Right atrium auricular region (tissue), 2 donors: ENCODE measurements at regions not wholly inside any gene's neighbourhood (a gene's known extent, or its start where the extent isn't known, plus 50 kb on each side); places are given as distances from the start of the nearest gene placed in this dataset.

Source experiments
- DNase-seq: peaks from one replicate; pipeline ENCODE4 v3.0.0-alpha.2; 2019; ENCODE audit warnings: low spot score
- H3K27ac ChIP-seq, 2 donors: fragments of 200-600 bp; sonication (generic); 1 replicate in 1 of 2; 2 replicates in 1 of 2; pipeline ENCODE4 v1.5.1; 2016 to 2019
- H3K27me3 ChIP-seq, 2 donors: fragments of 200-600 bp; sonication (generic); one replicate each; pipeline versions ENCODE4 v1.5.1 to v1.6.0; 2017 to 2019
- H3K36me3 ChIP-seq: fragments of 200-600 bp; sonication (generic); one replicate; pipeline ENCODE4 v1.5.1; 2016
- H3K4me1 ChIP-seq, 2 donors: fragments of 200-600 bp; sonication (generic); one replicate each; pipeline versions ENCODE4 v1.5.1 to v1.6.0; 2017 to 2019
- H3K4me3 ChIP-seq, 2 donors: fragments of 200-600 bp; sonication (generic); 1 replicate in 1 of 2; 2 replicates in 1 of 2; pipeline ENCODE4 v1.5.1; 2017 to 2019; ENCODE audit warnings: mild to moderate bottlenecking in 1 of 2, moderate library complexity in 1 of 2
- H3K9me3 ChIP-seq, 2 donors: fragments of 200-600 bp; sonication (generic); one replicate each; pipeline ENCODE4 v1.5.1; 2019
- TF ChIP-seq, protein P1 (sequence below), 2 donors: fragments of 200-600 bp; sonication (generic); IDR thresholded peaks; one replicate each; pipeline ENCODE4 v1.5.1; 2019; ENCODE audit warnings: antibody characterized with exemption in 2 of 2

DNA sequence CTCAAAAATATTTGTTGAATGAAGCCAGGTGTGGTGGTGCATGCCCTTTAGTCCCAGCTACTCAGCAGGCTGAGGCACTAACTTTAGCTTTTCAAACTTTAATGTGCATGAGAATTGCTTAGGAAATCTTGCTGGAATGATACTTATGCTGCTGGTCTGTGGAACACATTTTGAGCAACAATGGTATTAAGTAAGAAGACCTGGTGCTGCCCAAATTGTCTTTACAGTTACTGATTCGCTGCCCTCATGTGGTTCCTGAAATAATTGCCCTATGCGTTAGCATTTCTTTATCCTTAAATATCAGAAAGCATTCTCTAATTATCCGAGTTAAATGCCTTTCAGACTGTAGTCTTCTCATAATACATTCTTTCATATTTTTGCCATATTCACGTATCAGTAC is 76.0 kb upstream of the SESTD1 start:
- Histone ChIP-seq H3K4me1 (peaks cover 0 to 6% of the 10 kb centered on the region in 2 donors), H3K36me3 (no peaks in the 10 kb centered on the region), H3K27me3 (no peaks in the 10 kb centered on the region), H3K4me3 (no peak overlapping the region), H3K27ac (no peak overlapping the region), H3K9me3 (no peaks in the 10 kb centered on the region)
- DNase-seq = no peak
- TF ChIP-seq, protein P1, sequence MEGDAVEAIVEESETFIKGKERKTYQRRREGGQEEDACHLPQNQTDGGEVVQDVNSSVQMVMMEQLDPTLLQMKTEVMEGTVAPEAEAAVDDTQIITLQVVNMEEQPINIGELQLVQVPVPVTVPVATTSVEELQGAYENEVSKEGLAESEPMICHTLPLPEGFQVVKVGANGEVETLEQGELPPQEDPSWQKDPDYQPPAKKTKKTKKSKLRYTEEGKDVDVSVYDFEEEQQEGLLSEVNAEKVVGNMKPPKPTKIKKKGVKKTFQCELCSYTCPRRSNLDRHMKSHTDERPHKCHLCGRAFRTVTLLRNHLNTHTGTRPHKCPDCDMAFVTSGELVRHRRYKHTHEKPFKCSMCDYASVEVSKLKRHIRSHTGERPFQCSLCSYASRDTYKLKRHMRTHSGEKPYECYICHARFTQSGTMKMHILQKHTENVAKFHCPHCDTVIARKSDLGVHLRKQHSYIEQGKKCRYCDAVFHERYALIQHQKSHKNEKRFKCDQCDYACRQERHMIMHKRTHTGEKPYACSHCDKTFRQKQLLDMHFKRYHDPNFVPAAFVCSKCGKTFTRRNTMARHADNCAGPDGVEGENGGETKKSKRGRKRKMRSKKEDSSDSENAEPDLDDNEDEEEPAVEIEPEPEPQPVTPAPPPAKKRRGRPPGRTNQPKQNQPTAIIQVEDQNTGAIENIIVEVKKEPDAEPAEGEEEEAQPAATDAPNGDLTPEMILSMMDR (IDR thresholded peaks at IDR 0.05) = peak in 1 of 2 donors; percentile 49

DNA sequence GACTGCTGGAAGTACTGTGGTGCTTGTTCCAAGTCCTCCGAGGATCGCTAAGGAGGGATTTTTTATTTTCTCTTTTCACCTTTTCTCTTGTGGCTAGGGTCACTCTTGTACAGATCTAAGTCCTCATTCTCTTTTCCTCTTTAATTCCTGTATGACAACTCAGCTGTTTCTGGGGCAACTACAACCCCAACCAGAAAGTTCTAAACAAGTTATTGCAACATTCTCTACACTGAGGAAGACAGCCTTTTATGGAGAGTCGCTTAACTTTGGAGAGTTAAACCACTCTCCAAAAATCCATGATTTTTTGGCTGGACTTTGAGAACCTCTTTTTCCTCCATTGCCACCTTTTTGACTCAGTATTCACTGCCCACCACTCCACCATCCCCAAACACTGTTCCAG is 74.0 kb upstream of the SESTD1 start:
- no peaks in the 10 kb centered on the region for H3K27me3 ChIP-seq
- H3K36me3 ChIP-seq = no peaks in the 10 kb centered on the region
- H3K9me3 ChIP-seq = no peaks in the 10 kb centered on the region
- no peak overlapping the region for H3K4me3 ChIP-seq
- no peaks in the 10 kb centered on the region for H3K4me1 ChIP-seq
- no peak for DNase-seq
- TF ChIP-seq, protein P1 (IDR thresholded peaks at IDR 0.05) = no peak
- peak overlapping the region in 1 of 2 donors; percentile 61 for H3K27ac ChIP-seq

DNA sequence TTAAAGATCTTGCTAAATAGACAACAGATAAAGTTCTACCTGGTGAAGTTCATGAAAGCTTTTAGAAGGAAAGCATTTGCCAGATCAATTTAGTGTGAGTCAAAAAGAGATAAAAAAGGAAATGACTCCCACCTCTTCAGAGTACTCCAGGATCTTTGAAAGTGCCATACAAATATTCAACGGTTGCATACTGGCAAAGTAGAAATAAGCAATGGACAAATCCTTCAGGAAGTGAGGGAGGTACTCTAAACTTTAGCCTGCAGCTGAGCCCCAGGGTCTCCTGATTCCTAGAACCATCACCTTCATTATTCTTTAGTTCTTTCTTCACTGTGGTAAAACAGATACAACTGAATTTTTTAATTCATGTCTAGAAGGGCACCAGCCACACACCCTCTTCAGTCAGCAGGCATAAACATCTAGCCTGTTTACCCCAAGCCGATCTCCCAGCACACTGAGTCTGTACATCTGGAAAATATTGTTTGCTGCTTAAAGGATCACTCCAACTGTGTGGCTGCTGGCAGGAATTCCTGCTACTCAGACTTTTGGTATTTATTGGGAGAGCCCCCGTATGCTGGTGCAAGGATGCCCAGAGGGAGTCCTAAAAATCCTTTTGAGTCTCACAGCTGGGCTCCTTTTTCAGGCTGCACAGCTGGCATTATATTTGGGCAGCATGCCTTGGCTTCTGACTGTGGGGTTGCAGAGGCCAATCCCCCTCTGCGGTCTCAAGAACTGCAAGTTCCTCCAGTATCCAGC is 72.3 kb upstream of the SESTD1 start:
- Histone ChIP-seq H3K4me1 (no peaks in the 10 kb centered on the region), H3K27ac (no peak overlapping the region), H3K9me3 (no peaks in the 10 kb centered on the region), H3K4me3 (no peak overlapping the region), H3K36me3 (no peaks in the 10 kb centered on the region), H3K27me3 (no peaks in the 10 kb centered on the region)
- TF ChIP-seq, protein P1 (IDR thresholded peaks at IDR 0.05) = no peak
- DNase-seq = no peak

DNA sequence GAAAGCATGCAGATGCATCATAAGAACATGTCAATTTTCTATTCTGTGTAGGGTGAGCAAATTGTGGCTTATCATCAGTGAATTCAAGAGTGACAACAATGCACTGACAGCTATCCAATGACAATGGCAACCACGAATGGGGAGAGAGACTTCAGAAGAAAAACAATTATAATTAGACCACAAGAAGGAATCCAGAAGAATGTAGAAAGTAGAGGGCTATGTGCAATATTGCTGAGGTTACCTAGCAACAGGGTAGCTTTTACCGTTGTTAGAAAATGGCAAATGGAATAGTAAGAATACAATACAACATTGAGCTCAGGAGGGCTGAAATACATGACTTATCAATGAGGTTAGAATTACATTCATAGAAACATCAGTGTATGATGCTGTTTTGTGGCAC is 71.1 kb upstream of the SESTD1 start:
- TF ChIP-seq, protein P1 (IDR thresholded peaks at IDR 0.05) = no peak
- Histone ChIP-seq H3K9me3 (no peaks in the 10 kb centered on the region), H3K27ac (no peak overlapping the region), H3K27me3 (no peaks in the 10 kb centered on the region), H3K36me3 (no peaks in the 10 kb centered on the region), H3K4me1 (no peaks in the 10 kb centered on the region), H3K4me3 (no peak overlapping the region)
- no peak for DNase-seq

DNA sequence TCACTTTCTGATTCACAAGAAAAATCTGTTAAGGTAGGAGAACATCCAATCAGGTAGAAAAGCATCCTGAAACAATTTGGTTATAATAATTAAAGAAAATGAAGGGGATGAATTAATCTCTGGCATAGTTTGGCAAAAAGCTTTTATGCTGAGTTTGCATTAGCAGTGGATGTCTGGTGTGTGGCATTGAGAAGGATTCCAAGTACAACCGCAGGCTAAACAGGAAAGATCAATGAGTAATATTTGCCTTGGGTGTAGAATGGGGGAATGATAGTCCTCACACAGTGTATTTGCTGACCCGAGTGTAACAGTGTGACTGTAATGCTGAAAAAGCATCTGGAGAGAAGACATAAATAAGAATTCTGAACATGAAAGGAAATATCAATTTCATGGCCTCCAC is 68.3 kb upstream of the SESTD1 start:
- TF ChIP-seq, protein P1 (IDR thresholded peaks at IDR 0.05) = no peak
- H3K4me3 ChIP-seq = no peak overlapping the region
- H3K9me3 ChIP-seq = peaks cover 0 to 5% of the 10 kb centered on the region in 2 donors

DNA sequence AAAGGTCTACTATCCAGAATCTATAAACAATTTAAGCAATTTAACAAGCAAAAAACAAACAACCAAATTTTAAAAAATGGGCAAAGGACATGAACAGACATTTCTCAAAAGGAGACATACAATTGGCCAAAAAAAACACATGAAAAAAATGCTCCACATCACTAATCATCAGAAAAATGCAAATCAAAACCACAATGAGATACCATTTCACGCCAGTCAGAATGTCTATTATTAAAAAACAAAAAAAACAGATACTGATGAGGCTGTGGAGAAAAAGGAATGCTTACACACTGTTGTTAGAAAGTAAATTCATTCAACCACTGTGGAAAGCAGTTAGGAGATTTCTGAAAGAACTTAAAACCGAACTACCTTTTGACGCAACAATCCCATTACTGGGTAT is 66.4 kb upstream of the SESTD1 start:
- Histone ChIP-seq H3K4me1 (no peaks in the 10 kb centered on the region), H3K27me3 (no peaks in the 10 kb centered on the region), H3K4me3 (no peak overlapping the region), H3K9me3 (peaks cover 0 to 5% of the 10 kb centered on the region in 2 donors), H3K36me3 (no peaks in the 10 kb centered on the region), H3K27ac (no peak overlapping the region)
- DNase-seq = no peak
- TF ChIP-seq, protein P1 (IDR thresholded peaks at IDR 0.05) = no peak

More for the DNA sequence above, 68.3 kb upstream of the SESTD1 start:
- Histone ChIP-seq H3K36me3 (no peaks in the 10 kb centered on the region), H3K27me3 (no peaks in the 10 kb centered on the region), H3K4me1 (no peaks in the 10 kb centered on the region), H3K27ac (no peak overlapping the region)
- DNase-seq = no peak
